ENCODE measurements at regions not wholly inside any gene's neighbourhood (a gene's known extent, or its start where the extent isn't known, plus 50 kb on each side); places are given as distances from the start of the nearest gene placed in this dataset.

GRCh38 chr16:55418586-55418985 lies 60.4 kb upstream of the MMP2 start:
- TF ChIP-seq CTCF (conservative IDR thresholded peaks at IDR 0.05; ENCODE audit: low read length) (no peak), EZH2phosphoT487 (IDR thresholded peaks at IDR 0.05; ENCODE audit: borderline replicate concordance, low read depth, low read length) (no peak)
